Esophagus squamous epithelium (tissue), 4 donors: ENCODE measurements at regions not wholly inside any gene's neighbourhood (a gene's known extent, or its start where the extent isn't known, plus 50 kb on each side); places are given as distances from the start of the nearest gene placed in this dataset.

ENCODE experiments used
- CTCF ChIP-seq, 6 experiments: fragments of 450-650 bp in 4 of 6; fragments of 200-600 bp in 2 of 6; sonication (generic) in 2 of 6; IDR thresholded peaks; one replicate each; pipeline ENCODE4 v1.5.1; 2016 to 2019; ENCODE audit warnings: antibody characterized with exemption in 6 of 6, mild to moderate bottlenecking in 4 of 6, moderate library complexity in 4 of 6
- POLR2A ChIP-seq, 4 donors: fragments of 450-650 bp; IDR thresholded peaks; one replicate each; pipeline ENCODE4 v1.6.1; 2017; ENCODE audit warnings: antibody characterized with exemption in 4 of 4, mild to moderate bottlenecking in 4 of 4, moderate library complexity in 3 of 4

DNA sequence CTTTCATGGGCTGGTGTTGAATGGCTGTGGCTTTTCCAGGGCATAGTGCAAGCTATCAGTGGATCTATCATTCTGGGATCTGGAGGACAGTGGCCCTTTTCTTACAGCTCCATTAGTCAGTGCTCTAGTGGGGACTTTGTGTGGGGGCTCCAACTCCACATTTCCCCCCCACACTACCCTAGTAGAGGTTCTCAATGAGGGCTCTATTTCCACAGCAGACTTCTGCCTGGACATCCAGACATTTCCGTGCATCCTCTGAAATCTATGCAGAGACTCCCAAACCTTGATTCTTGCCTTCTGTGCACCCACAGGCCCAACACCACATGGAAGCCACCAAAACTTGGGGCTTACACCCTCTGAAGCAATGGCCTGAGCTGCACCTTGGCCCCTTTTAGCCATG, 208.3 kb upstream of the MKLN1 start:
- TF ChIP-seq POLR2A (IDR thresholded peaks at IDR 0.05) (no peak), CTCF (IDR thresholded peaks at IDR 0.05) (no peak)
